Endothelial cell of umbilical vein (primary cell): ENCODE measurements at regions not wholly inside any gene's neighbourhood (a gene's known extent, or its start where the extent isn't known, plus 50 kb on each side); places are given as distances from the start of the nearest gene placed in this dataset.

Experiments
- CTCF ChIP-seq, 2 donors: IDR thresholded peaks; 1 replicate in 1 of 2; 2 replicates in 1 of 2; pipeline ENCODE4 v1.5.1; 2011; ENCODE audit warnings: low read length in 2 of 2, mild to moderate bottlenecking in 2 of 2, moderate library complexity in 2 of 2, control low read depth in 1 of 2, inconsistent platforms in 1 of 2, low read depth in 1 of 2; ENCODE audit not compliant: insufficient read depth in 1 of 2; ENCODE audit errors: extremely low read depth in 1 of 2
- EZH2 ChIP-seq: IDR thresholded peaks from 2 replicates; pipeline ENCODE4 v1.6.1; 2012; ENCODE audit warnings: borderline replicate concordance, low read depth, mild to moderate bottlenecking, moderate library complexity, low read length, inconsistent platforms; ENCODE audit not compliant: severe bottlenecking
- GATA2 ChIP-seq: IDR thresholded peaks from 2 replicates; pipeline ENCODE4 v1.7.0; 2011; ENCODE audit warnings: low read depth, mild to moderate bottlenecking, moderate library complexity, mixed read lengths, low read length; ENCODE audit not compliant: insufficient read length, insufficient read depth
- JUN ChIP-seq: IDR thresholded peaks from 2 replicates; pipeline ENCODE4 v1.6.1; 2011; ENCODE audit warnings: borderline replicate concordance, low read depth; ENCODE audit not compliant: insufficient read length, insufficient read depth
- MYC ChIP-seq: IDR thresholded peaks from one replicate; pipeline ENCODE4 v1.6.1; 2011; ENCODE audit warnings: mild to moderate bottlenecking, low read depth, low read length
- POLR2A ChIP-seq: IDR thresholded peaks from 2 replicates; pipeline ENCODE4 v1.6.1; 2012; ENCODE audit warnings: low read depth, mild to moderate bottlenecking, control low read depth, low read length
- POLR2AphosphoS5 ChIP-seq: IDR thresholded peaks from 2 replicates; pipeline ENCODE4 v1.6.1; 2012; ENCODE audit warnings: low read depth, mild to moderate bottlenecking, control low read depth, low read length, moderate library complexity; ENCODE audit not compliant: insufficient read depth

DNA sequence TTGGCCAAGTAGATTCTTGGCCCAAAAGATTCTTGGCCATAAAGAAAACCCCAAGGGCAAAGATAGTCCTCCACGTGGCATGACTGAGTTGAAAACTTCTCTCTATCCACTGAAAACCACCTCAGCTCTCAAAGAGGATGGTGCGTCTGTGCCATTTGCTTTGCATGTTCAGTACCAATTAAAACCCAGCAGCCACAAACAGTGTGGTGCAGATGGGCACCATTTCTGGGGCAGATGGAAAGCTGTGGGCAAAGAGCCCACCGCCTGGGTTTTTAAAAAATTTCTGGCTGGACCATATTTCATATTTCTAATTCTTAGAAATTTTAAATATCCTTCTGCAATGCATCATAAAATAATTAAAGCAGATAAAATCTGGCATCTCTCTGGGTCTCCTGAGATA lies 84.5 kb upstream of the PUM3 start:
- TF ChIP-seq CTCF (IDR thresholded peaks at IDR 0.05; ENCODE audit: extremely low read depth in 1 of 2, insufficient read depth in 1 of 2, low read depth in 1 of 2, low read length in 2 of 2) (no peak), POLR2A (no peak), EZH2 (no peak), POLR2AphosphoS5 (no peak), MYC (no peak), GATA2 (no peak), JUN (no peak)
